Liver (tissue), 3 donors: ENCODE measurements at regions not wholly inside any gene's neighbourhood (a gene's known extent, or its start where the extent isn't known, plus 50 kb on each side); places are given as distances from the start of the nearest gene placed in this dataset.

Experiments
- ATF3 ChIP-seq: IDR thresholded peaks from 2 replicates; pipeline ENCODE4 v1.6.1; 2016; ENCODE audit warnings: antibody characterized with exemption
- CTCF ChIP-seq: fragments of 150-350 bp; IDR thresholded peaks from 2 replicates; pipeline ENCODE4 v1.5.1; 2017; ENCODE audit warnings: improper control_type of control experiment, low read depth, low read length; ENCODE audit not compliant: missing input control
- GABPA ChIP-seq, 2 donors: IDR thresholded peaks in 1 of 2; conservative IDR thresholded peaks in 1 of 2; 2 replicates each; pipeline ENCODE4 v1.6.1; 2016; ENCODE audit warnings: antibody characterized with exemption in 2 of 2, mild to moderate bottlenecking in 1 of 2, moderate library complexity in 1 of 2
- HNF4A ChIP-seq, 2 donors: conservative IDR thresholded peaks; 2 replicates each; pipeline ENCODE4 v1.6.1; 2016; ENCODE audit warnings: antibody characterized with exemption in 2 of 2, mild to moderate bottlenecking in 2 of 2
- HNF4G ChIP-seq: IDR thresholded peaks from 2 replicates; pipeline ENCODE4 v1.6.1; 2016; ENCODE audit warnings: antibody characterized with exemption
- MAX ChIP-seq: IDR thresholded peaks from 2 replicates; pipeline ENCODE4 v1.6.1; 2016; ENCODE audit warnings: antibody characterized with exemption
- REST ChIP-seq: IDR thresholded peaks from 2 replicates; pipeline ENCODE4 v1.6.1; 2016; ENCODE audit warnings: antibody characterized with exemption, mild to moderate bottlenecking
- RXRA ChIP-seq, 2 donors: IDR thresholded peaks; 2 replicates each; pipeline ENCODE4 v1.6.1; 2017 to 2018; ENCODE audit warnings: antibody characterized with exemption in 2 of 2, mild to moderate bottlenecking in 1 of 2
- YY1 ChIP-seq: IDR thresholded peaks from 2 replicates; pipeline ENCODE4 v1.6.1; 2016; ENCODE audit warnings: antibody characterized with exemption, mild to moderate bottlenecking
- donor health status: healthy.
- donor health status: healthy.

- TF ChIP-seq CTCF, result no peak
- no peak for TF ChIP-seq MAX
- TF ChIP-seq HNF4G, result no peak
- no peak for TF ChIP-seq YY1
- TF ChIP-seq ATF3, result no peak
- no peak for TF ChIP-seq GABPA (IDR thresholded peaks at IDR 0.05 in 1 of 2, conservative IDR thresholded peaks at IDR 0.05 in 1 of 2)
- TF ChIP-seq RXRA (IDR thresholded peaks at IDR 0.05), result no peak
- TF ChIP-seq REST, result no peak
- TF ChIP-seq HNF4A (conservative IDR thresholded peaks at IDR 0.05), result no peak
Measured at GRCh38 chr2:121969766-121970639, 214.6 kb downstream of the TSN start.
